Transverse colon (tissue), 4 donors: ENCODE measurements at regions not wholly inside any gene's neighbourhood (a gene's known extent, or its start where the extent isn't known, plus 50 kb on each side); places are given as distances from the start of the nearest gene placed in this dataset.
"Not testable (repeated sequence)": the region's sequence is repeated elsewhere in the genome, so short reads cannot be mapped to it uniquely, and the experiment has no call there.

Experiments used
- DNase-seq: peaks from one replicate; pipeline ENCODE4 v3.0.0-alpha.2; 2019
- H3K27ac ChIP-seq, 4 donors: fragments of 200-600 bp; sonication (generic); 2 replicates each; pipeline ENCODE4 v1.5.1; 2016 to 2018; ENCODE audit warnings: inconsistent platforms in 4 of 4
- H3K27me3 ChIP-seq: fragments of 200-600 bp; sonication (generic); 2 replicates; pipeline ENCODE4 v1.5.1; 2017; ENCODE audit warnings: inconsistent platforms
- H3K36me3 ChIP-seq, 4 donors: fragments of 200-600 bp; sonication (generic); 2 replicates each; pipeline ENCODE4 v1.5.1; 2017 to 2019; ENCODE audit warnings: inconsistent platforms in 4 of 4
- H3K4me1 ChIP-seq, 4 donors: fragments of 200-600 bp; sonication (generic); 2 replicates each; pipeline ENCODE4 v1.5.1; 2017 to 2020; ENCODE audit warnings: inconsistent platforms in 4 of 4
- H3K4me3 ChIP-seq, 4 donors: fragments of 200-600 bp; sonication (generic); 1 replicate in 1 of 4; 2 replicates in 3 of 4; pipeline versions ENCODE4 v1.5.1 to v1.6.1; 2017 to 2019; ENCODE audit warnings: inconsistent platforms in 4 of 4
- H3K9me3 ChIP-seq, 2 donors: fragments of 200-600 bp; sonication (generic); 2 replicates each; pipeline ENCODE4 v1.5.1; 2017 to 2019; ENCODE audit warnings: inconsistent platforms in 2 of 2
- EP300 ChIP-seq: sonication (generic); formaldehyde crosslinking; IDR thresholded peaks from one replicate; pipeline ENCODE4 v1.6.1; 2017; ENCODE audit warnings: antibody characterized with exemption, low read depth
- POLR2A ChIP-seq: fragments of 450-650 bp; IDR thresholded peaks from one replicate; pipeline ENCODE4 v1.6.1; 2016; ENCODE audit warnings: antibody characterized with exemption, mild to moderate bottlenecking, moderate library complexity
- POLR2AphosphoS5 ChIP-seq, 3 donors: sonication (generic); formaldehyde crosslinking; IDR thresholded peaks; one replicate each; pipeline ENCODE4 v1.6.1; 2016; ENCODE audit warnings: antibody characterized with exemption in 3 of 3
- WGBS, 2 donors: methylation state at CpG; one replicate each; pipeline ENCODE4 v1.1.5; 2018; ENCODE audit warnings: low coverage in 1 of 2; 5-methylcytosine and 5-hydroxymethylcytosine counted together
- in situ Hi-C, 4 donors: fragments of 200-750 bp; cut with MboI; loops; one replicate each; pipeline versions ENCODE4 v1.15.0 to v1.15.1; 2017; ENCODE audit warnings: low sequenced_read_pairs in 3 of 4, low pct_ligation_motif_present in 1 of 4, low pct_unique_long_range_greater_than_20kb in 1 of 4
- intact Hi-C: fragments of 100-400 bp; cut with DNase I; formaldehyde crosslinking; loops from one replicate; pipeline ENCODE4 v1.15.1; 2023; ENCODE audit warnings: low total_unique reads
- TF ChIP-seq, protein P1 (sequence below), 5 experiments: fragments of 200-600 bp in 3 of 5; fragments of 450-650 bp in 2 of 5; sonication (generic) in 3 of 5; IDR thresholded peaks; 1 replicate in 2 of 5; 2 replicates in 3 of 5; pipeline ENCODE4 v1.5.1; 2016 to 2017; ENCODE audit warnings: antibody characterized with exemption in 5 of 5, inconsistent platforms in 3 of 5, mild to moderate bottlenecking in 2 of 5, moderate library complexity in 1 of 5

GRCh38 chr20:40016890-40017289 is 672.1 kb downstream of the MAFB start:
- Histone ChIP-seq H3K4me1 (no peaks in the 10 kb centered on the region), H3K4me3 (no peak overlapping the region), H3K9me3 (no peaks in the 10 kb centered on the region), H3K36me3 (no peaks in the 10 kb centered on the region), H3K27ac (no peak overlapping the region), H3K27me3 (no peaks in the 10 kb centered on the region)
- in situ Hi-C loops: no loop called here
- no peak for DNase-seq
- intact Hi-C loops: no loop called here
- TF ChIP-seq EP300: no peak
- WGBS, 2 donors: 72 to 75% methylated on average over 4 of the region's 4 CpGs

DNA sequence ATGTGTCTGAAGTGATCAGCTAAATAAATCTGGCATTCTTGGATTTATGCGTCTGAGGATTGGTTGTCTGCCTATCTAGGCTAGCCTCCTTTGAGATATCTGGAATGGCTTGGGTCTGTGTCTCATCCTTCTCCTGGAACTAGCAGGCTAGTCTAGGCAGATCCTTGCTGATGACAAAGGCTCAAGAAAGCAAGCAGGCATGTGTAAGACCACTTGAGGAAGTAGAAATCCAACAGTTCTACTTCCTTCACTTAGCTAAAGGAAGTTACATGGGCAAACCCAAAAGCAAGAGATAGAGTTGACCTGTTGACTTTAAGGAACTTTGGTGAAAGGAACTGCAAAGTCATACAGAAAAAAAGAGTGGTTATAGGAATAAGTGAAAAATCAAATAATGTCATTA is 672.6 kb downstream of the MAFB start:
- Histone ChIP-seq H3K9me3 (no peaks in the 10 kb centered on the region), H3K4me1 (no peaks in the 10 kb centered on the region), H3K4me3 (no peak overlapping the region), H3K36me3 (no peaks in the 10 kb centered on the region), H3K27me3 (no peaks in the 10 kb centered on the region), H3K27ac (no peak overlapping the region)
- intact Hi-C loops (no loop called here), in situ Hi-C loops (no loop called here)
- DNase-seq: no peak
- TF ChIP-seq POLR2AphosphoS5 (IDR thresholded peaks at IDR 0.05): no peak
- no peak for TF ChIP-seq POLR2A
- WGBS, 2 donors: 20 to 50% methylated on average over 1 of the region's 1 CpG

DNA sequence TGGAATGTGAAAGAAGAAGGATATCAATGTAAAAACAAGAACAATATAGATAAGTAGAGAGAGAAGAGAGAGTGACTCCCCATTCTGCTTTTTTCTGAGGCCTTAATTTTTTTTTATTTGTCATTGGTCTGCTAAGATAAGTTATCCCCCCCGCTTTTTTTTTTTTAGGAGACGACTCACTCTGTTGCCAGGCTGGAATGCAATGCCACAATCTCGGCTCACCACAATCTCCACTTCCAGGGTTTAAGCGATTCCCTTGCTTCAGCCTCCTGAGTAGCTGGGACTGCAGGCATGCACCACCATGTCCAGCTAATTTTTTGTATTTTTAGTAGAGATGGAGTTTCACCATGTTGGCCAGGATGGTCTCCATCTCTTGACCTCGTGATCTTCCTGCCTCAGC is 677.0 kb downstream of the MAFB start:
- H3K27me3 ChIP-seq, in situ Hi-C loops, intact Hi-C loops, H3K9me3 ChIP-seq, H3K4me3 ChIP-seq, H3K36me3 ChIP-seq, DNase-seq, H3K4me1 ChIP-seq, H3K27ac ChIP-seq: not testable (repeated sequence)
- WGBS, 2 donors: 74 to 83% methylated on average over 1 to 4 of the region's 5 CpGs

DNA sequence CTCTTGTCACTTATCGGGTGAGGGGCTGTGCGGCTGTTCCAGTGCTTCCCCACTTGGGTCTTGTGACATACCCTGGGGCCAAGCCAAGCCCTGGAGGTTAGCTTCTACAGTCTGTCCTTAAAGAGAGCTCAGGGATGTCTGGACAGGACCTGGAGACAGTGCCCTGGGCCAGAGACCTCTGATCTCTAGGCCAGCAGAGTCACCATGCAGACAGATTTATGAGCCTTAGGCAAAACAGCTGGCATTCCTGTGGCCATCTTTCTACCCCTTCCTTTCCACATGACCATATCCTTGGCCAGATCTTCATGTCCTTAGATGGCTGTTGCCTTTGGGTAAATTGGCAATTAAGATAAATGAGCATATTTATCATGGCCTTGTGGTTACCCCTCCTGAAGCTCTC is 678.6 kb downstream of the MAFB start:
- H3K4me1 ChIP-seq: no peaks in the 10 kb centered on the region
- H3K27ac ChIP-seq: no peak overlapping the region
- no peak overlapping the region for H3K4me3 ChIP-seq
- 71% methylated on average over 2 of the region's 2 CpGs; no CpG with 5 or more reads in 1 of the 2 donors for WGBS, 2 donors
- intact Hi-C loops (no loop called here), in situ Hi-C loops (no loop called here)
- no peaks in the 10 kb centered on the region for H3K36me3 ChIP-seq
- TF ChIP-seq EP300 (no peak), POLR2AphosphoS5 (IDR thresholded peaks at IDR 0.05) (no peak), POLR2A (no peak)
- TF ChIP-seq, protein P1, sequence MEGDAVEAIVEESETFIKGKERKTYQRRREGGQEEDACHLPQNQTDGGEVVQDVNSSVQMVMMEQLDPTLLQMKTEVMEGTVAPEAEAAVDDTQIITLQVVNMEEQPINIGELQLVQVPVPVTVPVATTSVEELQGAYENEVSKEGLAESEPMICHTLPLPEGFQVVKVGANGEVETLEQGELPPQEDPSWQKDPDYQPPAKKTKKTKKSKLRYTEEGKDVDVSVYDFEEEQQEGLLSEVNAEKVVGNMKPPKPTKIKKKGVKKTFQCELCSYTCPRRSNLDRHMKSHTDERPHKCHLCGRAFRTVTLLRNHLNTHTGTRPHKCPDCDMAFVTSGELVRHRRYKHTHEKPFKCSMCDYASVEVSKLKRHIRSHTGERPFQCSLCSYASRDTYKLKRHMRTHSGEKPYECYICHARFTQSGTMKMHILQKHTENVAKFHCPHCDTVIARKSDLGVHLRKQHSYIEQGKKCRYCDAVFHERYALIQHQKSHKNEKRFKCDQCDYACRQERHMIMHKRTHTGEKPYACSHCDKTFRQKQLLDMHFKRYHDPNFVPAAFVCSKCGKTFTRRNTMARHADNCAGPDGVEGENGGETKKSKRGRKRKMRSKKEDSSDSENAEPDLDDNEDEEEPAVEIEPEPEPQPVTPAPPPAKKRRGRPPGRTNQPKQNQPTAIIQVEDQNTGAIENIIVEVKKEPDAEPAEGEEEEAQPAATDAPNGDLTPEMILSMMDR (IDR thresholded peaks at IDR 0.05): no peak
- no peaks in the 10 kb centered on the region for H3K27me3 ChIP-seq
- no peak for DNase-seq
- H3K9me3 ChIP-seq: no peaks in the 10 kb centered on the region

DNA sequence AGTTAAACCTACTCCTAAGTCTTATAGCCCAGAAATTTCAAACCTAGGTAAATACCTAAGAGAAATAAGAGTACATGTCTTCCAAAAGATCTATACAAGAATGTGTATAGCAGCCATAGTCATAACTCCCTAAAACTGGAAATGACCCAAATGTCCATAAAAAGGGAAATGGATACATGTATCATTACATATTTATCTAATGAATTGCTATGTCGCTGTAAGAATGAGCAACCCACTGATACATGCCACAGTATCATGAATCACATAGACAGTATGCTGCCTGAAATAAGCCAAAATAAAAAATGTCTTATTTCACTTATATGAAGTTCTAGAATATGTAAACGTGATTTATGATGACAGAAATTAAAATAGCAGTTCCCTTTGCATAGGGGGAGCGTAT is 679.5 kb downstream of the MAFB start:
- intact Hi-C loops (no loop called here), in situ Hi-C loops (no loop called here)
- no peak overlapping the region for H3K27ac ChIP-seq
- DNase-seq: no peak
- no peaks in the 10 kb centered on the region for H3K27me3 ChIP-seq
- H3K4me1 ChIP-seq: no peaks in the 10 kb centered on the region
- WGBS, 2 donors: 71% methylated on average over 3 of the region's 3 CpGs
- no peaks in the 10 kb centered on the region for H3K36me3 ChIP-seq
- H3K9me3 ChIP-seq: no peaks in the 10 kb centered on the region
- TF ChIP-seq, protein P1 (IDR thresholded peaks at IDR 0.05): no peak
- TF ChIP-seq POLR2A: no peak
- TF ChIP-seq EP300: no peak
- TF ChIP-seq POLR2AphosphoS5 (IDR thresholded peaks at IDR 0.05): no peak
- no peak overlapping the region for H3K4me3 ChIP-seq

DNA sequence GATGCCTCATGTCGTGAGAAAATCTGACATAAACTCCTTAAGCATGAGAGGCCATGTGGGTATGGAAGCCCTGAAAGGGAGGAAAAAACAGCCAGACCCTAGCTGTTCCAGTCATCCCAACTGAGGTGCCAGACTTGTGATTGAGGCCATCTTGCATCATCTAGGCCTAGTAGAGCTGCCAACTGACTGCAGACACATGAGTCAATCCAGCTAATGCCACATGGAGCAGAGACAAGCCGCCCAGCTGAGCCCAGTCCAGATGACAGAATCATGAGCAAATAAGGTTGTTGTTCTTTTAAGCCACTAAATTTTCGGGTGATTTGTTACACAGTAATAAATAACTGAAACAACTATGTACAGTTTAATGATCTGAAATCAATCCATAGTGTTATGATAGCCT is 680.9 kb downstream of the MAFB start:
- Histone ChIP-seq H3K36me3 (no peaks in the 10 kb centered on the region), H3K4me1 (no peaks in the 10 kb centered on the region), H3K27ac (no peak overlapping the region), H3K4me3 (no peak overlapping the region), H3K9me3 (no peaks in the 10 kb centered on the region), H3K27me3 (no peaks in the 10 kb centered on the region)
- intact Hi-C loops: no loop called here
- TF ChIP-seq POLR2A (no peak), EP300 (no peak), POLR2AphosphoS5 (IDR thresholded peaks at IDR 0.05) (no peak)
- TF ChIP-seq, protein P1 (IDR thresholded peaks at IDR 0.05): no peak
- WGBS, 2 donors: 54 to 100% methylated on average over 1 to 3 of the region's 3 CpGs
- DNase-seq: no peak
- in situ Hi-C loops: no loop called here
